GM18951 (cell line): ENCODE measurements at regions not wholly inside any gene's neighbourhood (a gene's known extent, or its start where the extent isn't known, plus 50 kb on each side); places are given as distances from the start of the nearest gene placed in this dataset.

ENCODE experiments used
- POLR2A ChIP-seq: IDR thresholded peaks from 4 replicates; pipeline ENCODE4 v1.6.1; 2011; ENCODE audit warnings: mild to moderate bottlenecking; ENCODE audit not compliant: insufficient read length, insufficient read depth; ENCODE audit errors: extremely low read depth
- in situ Hi-C: fragments of 300-500 bp; cut with MboI; formaldehyde crosslinking; loops from one replicate; pipeline ENCODE4 v1.12.0; 2022; ENCODE audit warnings: low sequenced_read_pairs, mixed read lengths, inconsistent platforms; ENCODE audit not compliant: unreplicated experiment

DNA sequence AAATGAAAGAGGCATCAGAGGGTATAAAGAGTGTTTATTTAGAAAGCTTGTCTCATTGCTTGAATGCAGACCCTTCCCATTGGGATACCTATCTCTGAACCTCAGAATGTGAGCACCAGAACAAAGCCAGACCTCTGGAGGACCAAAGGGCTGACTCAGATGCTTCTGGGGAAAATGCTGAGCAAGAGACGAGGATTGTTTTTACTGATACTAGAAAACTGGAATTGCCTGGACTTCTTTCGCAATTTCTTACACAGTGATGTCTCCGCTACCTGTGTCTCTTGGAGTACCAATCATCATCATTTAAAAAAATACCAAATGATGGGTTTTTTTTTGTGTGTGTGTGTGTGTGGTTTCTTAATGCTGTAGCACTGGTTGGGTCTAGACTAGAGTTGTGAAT lies 55.6 kb upstream of the CCDC85A start:
- no peak for TF ChIP-seq POLR2A
- in situ Hi-C loops = loop anchor here (25.0 kb wide), 1 partner anchor 416 kb away; no protein-coding TSS in a partner anchor

DNA sequence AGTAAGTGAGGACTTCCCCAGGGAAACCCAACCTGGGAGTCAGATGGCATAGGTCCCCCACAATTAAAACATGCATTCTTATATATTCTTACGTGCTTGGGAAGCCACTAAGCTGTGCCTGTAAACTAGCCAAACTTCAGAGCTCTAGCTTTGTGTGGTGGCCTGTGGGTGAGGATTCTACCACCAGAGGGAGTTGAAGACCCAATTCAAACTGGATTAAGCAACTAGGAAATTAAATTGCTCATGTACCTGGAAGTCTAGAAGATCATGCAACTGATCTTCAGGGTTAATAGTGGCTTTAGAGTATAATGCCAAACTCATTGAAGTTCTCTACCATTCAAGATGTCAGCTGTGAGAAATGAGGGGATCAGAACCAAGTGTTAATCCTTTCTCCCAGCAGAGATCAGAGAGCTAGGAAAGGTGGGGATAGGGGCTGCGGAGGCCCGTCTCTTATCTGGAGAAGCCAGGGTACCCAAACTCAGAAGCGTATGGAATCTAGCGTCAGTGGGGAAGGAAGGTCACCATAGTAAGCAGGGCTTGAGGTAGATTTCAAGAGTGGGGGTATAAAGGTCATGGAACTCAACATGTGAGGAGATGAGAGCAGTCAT lies 53.2 kb upstream of the CCDC85A start:
- no peak for TF ChIP-seq POLR2A
- in situ Hi-C loops = loop anchor here (25.0 kb wide), 1 partner anchor 418 kb away; no protein-coding TSS in a partner anchor

DNA sequence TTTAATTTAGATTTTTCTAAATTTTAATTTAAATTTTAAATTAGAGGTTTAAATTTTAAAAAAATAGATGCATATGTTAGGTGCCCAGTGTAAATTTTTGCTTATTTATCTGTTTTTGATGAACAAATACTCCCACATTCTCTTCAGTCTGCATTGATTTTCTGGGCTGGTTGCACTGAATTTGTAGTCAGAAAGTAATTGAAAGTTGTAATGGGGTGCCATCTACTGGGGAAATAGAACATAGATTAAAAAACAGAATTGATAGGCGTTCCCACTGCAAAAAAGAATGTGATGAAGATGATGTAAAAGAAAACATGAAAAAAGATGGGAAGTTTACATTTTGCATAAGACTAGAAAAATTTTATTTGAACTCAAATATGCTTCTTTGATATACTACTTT lies 51.7 kb upstream of the CCDC85A start:
- no peak for TF ChIP-seq POLR2A
- in situ Hi-C loops = loop anchor here (25.0 kb wide), 1 partner anchor 420 kb away; no protein-coding TSS in a partner anchor

DNA sequence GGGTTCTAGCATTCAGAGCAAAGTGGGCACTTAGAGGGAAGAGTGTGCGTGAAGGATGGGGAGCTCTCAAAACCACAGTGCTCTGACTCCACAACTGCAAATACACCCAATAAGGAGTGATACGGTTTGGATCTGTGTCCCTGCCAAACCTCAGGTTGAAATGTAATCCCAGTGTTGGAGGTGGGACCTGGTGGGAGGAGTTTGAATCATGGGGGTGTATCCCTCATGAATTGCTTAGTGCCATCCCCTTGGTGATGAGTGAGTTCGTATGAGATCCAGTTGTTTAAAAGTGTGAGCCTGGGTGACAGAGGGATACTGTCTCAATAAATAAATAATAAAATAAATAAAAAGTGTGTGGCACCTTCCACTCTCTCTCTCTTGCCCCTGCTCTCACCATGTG lies 50.3 kb upstream of the CCDC85A start:
- in situ Hi-C loops = loop anchor here (25.0 kb wide), 1 partner anchor 421 kb away; no protein-coding TSS in a partner anchor
- no peak for TF ChIP-seq POLR2A

DNA sequence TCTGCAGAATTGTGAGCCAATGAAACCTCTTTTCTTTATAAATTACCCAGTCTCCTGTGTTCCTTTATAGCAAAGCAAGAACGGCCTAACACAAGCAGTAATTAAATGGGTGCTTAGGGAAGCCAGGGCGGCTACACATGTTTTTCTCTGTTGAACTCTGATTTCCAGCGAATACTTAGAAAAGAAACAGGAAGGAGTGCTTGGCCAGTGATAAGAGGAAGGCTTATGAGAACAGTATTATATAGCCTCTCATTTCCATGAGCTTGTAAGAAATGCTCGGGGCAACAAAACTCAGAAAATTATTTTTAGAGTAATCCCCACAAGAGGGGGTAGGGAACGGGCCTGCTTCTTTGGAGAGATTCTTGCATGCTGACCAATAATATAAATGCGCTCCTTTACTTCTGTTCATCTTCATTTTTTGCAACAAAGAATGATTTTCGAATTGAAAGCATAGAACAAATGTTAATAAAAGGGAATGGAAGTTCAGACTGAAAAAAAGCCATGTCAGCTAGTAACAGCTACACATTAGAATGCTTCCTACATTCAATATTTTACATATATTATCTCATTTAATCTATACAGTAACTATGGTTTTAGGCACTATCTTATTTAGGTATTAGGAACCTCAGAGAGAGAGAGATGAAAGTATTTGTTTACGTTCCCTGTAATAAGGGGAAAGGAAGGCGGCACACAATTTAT lies 49.7 kb upstream of the CCDC85A start:
- in situ Hi-C loops = loop anchor here (25.0 kb wide), 1 partner anchor 422 kb away; no protein-coding TSS in a partner anchor
- no peak for TF ChIP-seq POLR2A
